OCI-M1 (cell line): ENCODE measurements at regions not wholly inside any gene's neighbourhood (a gene's known extent, or its start where the extent isn't known, plus 50 kb on each side); places are given as distances from the start of the nearest gene placed in this dataset.
A peak's percentile ranks its signal among the peaks of the same experiment; 100 is the strongest.

ENCODE experiments used
- DNase-seq: peaks from one replicate; lab custom pipeline; 2025; lab: John Stamatoyannopoulos, UW

GRCh38 chr11:2083411-2083810 is 55.8 kb downstream of the IGF2 start:
- no peak for DNase-seq

- DNase-seq: no peak
Observed at GRCh38 chr11:2077061-2077802, 62.0 kb downstream of the IGF2 start.

- no peak for DNase-seq
Observed at GRCh38 chr11:2076441-2076840, 62.7 kb downstream of the IGF2 start.

- DNase-seq: peak; percentile 3
Observed at GRCh38 chr11:2074266-2074825, 64.8 kb downstream of the IGF2 start.

- peak; percentile 7 for DNase-seq
Observed at GRCh38 chr11:2072551-2073261, 66.5 kb downstream of the IGF2 start.

GRCh38 chr11:2071748-2072385 is 67.3 kb downstream of the IGF2 start:
- DNase-seq: no peak
